ENCODE measurements at regions not wholly inside any gene's neighbourhood (a gene's known extent, or its start where the extent isn't known, plus 50 kb on each side); places are given as distances from the start of the nearest gene placed in this dataset.
"Not testable (repeated sequence)": the region's sequence is repeated elsewhere in the genome, so short reads cannot be mapped to it uniquely, and the experiment has no call there.

DNA sequence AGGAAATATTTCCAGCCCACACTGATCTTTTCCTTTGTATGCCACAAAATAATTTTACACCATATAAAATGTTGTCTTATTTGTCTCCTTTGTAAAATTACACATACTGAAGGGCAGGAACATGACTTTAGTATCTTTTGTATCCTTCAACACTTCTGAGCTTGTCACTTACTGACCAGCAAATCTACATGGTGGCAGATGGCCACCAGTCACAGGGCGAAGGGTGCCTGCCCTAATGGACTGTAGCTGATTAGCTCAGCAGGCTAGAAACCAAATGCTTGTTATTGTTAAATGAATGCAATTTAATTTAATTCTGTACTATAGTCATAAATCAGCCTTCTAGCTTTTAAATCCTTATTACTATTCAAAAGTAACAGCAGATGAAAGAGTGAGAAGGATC lies 68.2 kb upstream of the DPY19L1 start:
- intact Hi-C loops (cut with DNase I); H3K9me3 ChIP-seq (ENCODE audit: control insufficient read depth in 2 of 3, insufficient read depth in 1 of 3, low read length in 3 of 3); H3K36me3 ChIP-seq (ENCODE audit: control insufficient read depth in 2 of 3, insufficient read depth in 3 of 3, low read length in 3 of 3); DNase-seq; FAIRE-seq; H3K9ac ChIP-seq (ENCODE audit: low read length in 3 of 3); H3K27ac ChIP-seq (ENCODE audit: low read depth in 2 of 2, low read length in 2 of 2); H3K4me1 ChIP-seq (ENCODE audit: control insufficient read depth in 2 of 3, insufficient read depth in 2 of 3, low read depth in 1 of 3, low read length in 3 of 3); H3K4me3 ChIP-seq (ENCODE audit: low read length in 3 of 3); H3K27me3 ChIP-seq (ENCODE audit: control insufficient read depth, insufficient read depth, low read length): not testable (repeated sequence)

- H3K27me3 ChIP-seq (ENCODE audit: control insufficient read depth, insufficient read depth, low read length); H3K4me1 ChIP-seq (ENCODE audit: control insufficient read depth in 2 of 3, insufficient read depth in 2 of 3, low read depth in 1 of 3, low read length in 3 of 3); DNase-seq; H3K4me3 ChIP-seq (ENCODE audit: low read length in 3 of 3); H3K27ac ChIP-seq (ENCODE audit: low read depth in 2 of 2, low read length in 2 of 2); FAIRE-seq; H3K36me3 ChIP-seq (ENCODE audit: control insufficient read depth in 2 of 3, insufficient read depth in 3 of 3, low read length in 3 of 3); H3K9me3 ChIP-seq (ENCODE audit: control insufficient read depth in 2 of 3, insufficient read depth in 1 of 3, low read length in 3 of 3); intact Hi-C loops (cut with DNase I); H3K9ac ChIP-seq (ENCODE audit: low read length in 3 of 3): not testable (repeated sequence)
These were observed 65.6 kb upstream of the DPY19L1 start for GRCh38 chr7:35102845-35103244.

DNA sequence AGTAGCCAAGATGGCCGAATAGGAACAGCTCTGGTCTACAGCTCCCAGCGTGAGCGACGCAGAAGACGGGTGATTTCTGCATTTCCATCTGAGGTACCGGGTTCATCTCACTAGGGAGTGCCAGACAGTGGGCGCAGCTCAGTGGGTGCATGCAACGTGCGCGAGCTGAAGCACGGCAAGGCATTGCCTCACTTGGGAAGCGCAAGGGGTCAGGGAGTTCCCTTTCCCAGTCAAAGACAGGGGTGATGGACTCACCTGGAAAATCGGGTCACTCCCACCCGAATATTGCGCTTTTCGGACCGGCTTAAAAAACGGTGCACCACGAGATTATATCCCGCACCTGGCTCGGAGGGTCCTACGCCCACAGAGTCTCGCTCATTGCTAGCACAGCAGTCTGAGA lies 55.7 kb upstream of the DPY19L1 start:
- H3K27ac ChIP-seq (ENCODE audit: low read depth in 2 of 2, low read length in 2 of 2); H3K4me3 ChIP-seq (ENCODE audit: low read length in 3 of 3); H3K36me3 ChIP-seq (ENCODE audit: control insufficient read depth in 2 of 3, insufficient read depth in 3 of 3, low read length in 3 of 3); H3K9ac ChIP-seq (ENCODE audit: low read length in 3 of 3); H3K4me1 ChIP-seq (ENCODE audit: control insufficient read depth in 2 of 3, insufficient read depth in 2 of 3, low read depth in 1 of 3, low read length in 3 of 3); FAIRE-seq; H3K27me3 ChIP-seq (ENCODE audit: control insufficient read depth, insufficient read depth, low read length); DNase-seq; H3K9me3 ChIP-seq (ENCODE audit: control insufficient read depth in 2 of 3, insufficient read depth in 1 of 3, low read length in 3 of 3); intact Hi-C loops (cut with DNase I): not testable (repeated sequence)
